ENCODE measurements at regions not wholly inside any gene's neighbourhood (a gene's known extent, or its start where the extent isn't known, plus 50 kb on each side); places are given as distances from the start of the nearest gene placed in this dataset.

GRCh38 chr20:4370851-4371250 lies 121.8 kb upstream of the ADRA1D start:
- TF ChIP-seq CTCF (IDR thresholded peaks at IDR 0.05; ENCODE audit: extremely low read depth in 1 of 2, insufficient read depth in 1 of 2, low read depth in 1 of 2, low read length in 2 of 2) (no peak), POLR2AphosphoS5 (IDR thresholded peaks at IDR 0.05; ENCODE audit: insufficient read depth, low read depth, low read length) (no peak), POLR2A (IDR thresholded peaks at IDR 0.05; ENCODE audit: low read depth, low read length) (no peak), MYC (IDR thresholded peaks at IDR 0.05; ENCODE audit: low read depth, low read length) (no peak), EZH2 (IDR thresholded peaks at IDR 0.05; ENCODE audit: borderline replicate concordance, low read depth, low read length, severe bottlenecking) (no peak), MAX (IDR thresholded peaks at IDR 0.05; ENCODE audit: insufficient read depth, insufficient read length) (no peak), FOS (IDR thresholded peaks at IDR 0.05; ENCODE audit: borderline replicate concordance, insufficient read depth, low read length) (no peak)
